ENCODE measurements at regions not wholly inside any gene's neighbourhood (a gene's known extent, or its start where the extent isn't known, plus 50 kb on each side); places are given as distances from the start of the nearest gene placed in this dataset.

GRCh38 chr16:85991425-85991824 is 92.5 kb downstream of the IRF8 start:
- no peak for TF ChIP-seq CTCF (IDR thresholded peaks at IDR 0.05)
- ATAC-seq (no peak), DNase-seq (no peak)
- intact Hi-C loops (cut with DNase I), result no loop called here
- Histone ChIP-seq H3K27ac (no peak overlapping the region), H3K9me3 (no peaks in the 10 kb centered on the region), H3K4me3 (no peak overlapping the region), H3K27me3 (ENCODE audit: low read depth) (peaks cover 8% of the 10 kb centered on the region), H3K4me1 (peaks cover 11% of the 10 kb centered on the region), H3K36me3 (no peaks in the 10 kb centered on the region)

GRCh38 chr16:85991856-85992255 is 92.9 kb downstream of the IRF8 start:
- DNase-seq, result no peak

GRCh38 chr16:85992359-85992758 is 93.4 kb downstream of the IRF8 start:
- peaks cover 6% of the 10 kb centered on the region for H3K4me1 ChIP-seq
- H3K4me3 ChIP-seq, result no peak overlapping the region
- no peak for TF ChIP-seq CTCF (IDR thresholded peaks at IDR 0.05)
- intact Hi-C loops (cut with DNase I), result no loop called here
- H3K27me3 ChIP-seq (ENCODE audit: low read depth), result peaks cover 12% of the 10 kb centered on the region
- no peak for ATAC-seq
- H3K9me3 ChIP-seq, result no peaks in the 10 kb centered on the region
- no peak for DNase-seq
- H3K36me3 ChIP-seq, result no peaks in the 10 kb centered on the region
- no peak overlapping the region for H3K27ac ChIP-seq

More at GRCh38 chr16:85991856-85992255, 92.9 kb downstream of the IRF8 start:
- Histone ChIP-seq H3K27me3 (ENCODE audit: low read depth) (peaks cover 11% of the 10 kb centered on the region), H3K4me3 (no peak overlapping the region), H3K4me1 (peaks cover 11% of the 10 kb centered on the region), H3K9me3 (no peaks in the 10 kb centered on the region), H3K27ac (no peak overlapping the region), H3K36me3 (no peaks in the 10 kb centered on the region)
- intact Hi-C loops (cut with DNase I), result no loop called here
- ATAC-seq, result no peak
- no peak for TF ChIP-seq CTCF (IDR thresholded peaks at IDR 0.05)

GRCh38 chr16:85992779-85993178 is 93.8 kb downstream of the IRF8 start:
- DNase-seq (no peak), ATAC-seq (no peak)
- Histone ChIP-seq H3K27ac (no peak overlapping the region), H3K9me3 (no peaks in the 10 kb centered on the region), H3K4me1 (peaks cover 5% of the 10 kb centered on the region), H3K4me3 (no peak overlapping the region), H3K27me3 (ENCODE audit: low read depth) (peaks cover 11% of the 10 kb centered on the region), H3K36me3 (no peaks in the 10 kb centered on the region)
- intact Hi-C loops (cut with DNase I), result no loop called here
- no peak for TF ChIP-seq CTCF (IDR thresholded peaks at IDR 0.05)

- no peak for TF ChIP-seq CTCF (IDR thresholded peaks at IDR 0.05)
- intact Hi-C loops (cut with DNase I), result no loop called here
These were observed 95.8 kb downstream of the IRF8 start for GRCh38 chr16:85994492-85995490.

More at GRCh38 chr16:85994492-85995490, 95.8 kb downstream of the IRF8 start:
- Histone ChIP-seq H3K27me3 (ENCODE audit: low read depth) (peaks cover 9% of the 10 kb centered on the region), H3K4me3 (no peak overlapping the region), H3K36me3 (no peaks in the 10 kb centered on the region), H3K27ac (no peak overlapping the region), H3K4me1 (peaks cover 5% of the 10 kb centered on the region), H3K9me3 (no peaks in the 10 kb centered on the region)
- ATAC-seq, result no peak
- DNase-seq, result no peak
